D721Med (cell line): ENCODE measurements at regions not wholly inside any gene's neighbourhood (a gene's known extent, or its start where the extent isn't known, plus 50 kb on each side); places are given as distances from the start of the nearest gene placed in this dataset.

Experiments
- DNase-seq: peaks from one replicate; pipeline ENCODE4 v3.0.0; 2011; ENCODE audit warnings: low spot score; ENCODE audit not compliant: insufficient read length
- FAIRE-seq: peaks from 2 replicates; lab custom pipeline; 2011; peaks lifted over from hg19 to GRCh38; lab: Jason Lieb, UNC
- CTCF ChIP-seq: IDR thresholded peaks from 2 replicates; pipeline ENCODE4 v1.5.1; 2012; ENCODE audit warnings: mild to moderate bottlenecking, control low read depth; ENCODE audit not compliant: insufficient read depth; ENCODE audit errors: missing control alignments

DNA sequence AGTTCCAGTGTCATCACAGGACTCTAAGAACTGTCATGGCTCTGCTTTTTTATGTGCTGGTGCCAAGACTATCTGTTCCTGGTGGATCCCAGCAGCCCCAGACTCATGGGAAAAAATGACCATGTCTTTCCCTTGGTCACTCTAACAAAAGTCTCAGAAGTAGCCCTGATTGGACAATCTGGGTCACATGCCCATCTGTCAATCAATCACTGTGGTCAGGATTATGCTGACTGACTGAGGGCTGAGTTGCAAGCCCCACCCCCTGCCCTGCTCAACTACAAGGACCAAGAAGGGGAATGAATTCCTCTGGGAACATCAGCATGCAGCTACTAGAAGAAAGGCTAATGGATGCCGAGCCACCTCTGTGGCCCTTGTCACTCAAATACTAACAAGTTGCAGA lies 91.6 kb downstream of the EDN3 start:
- TF ChIP-seq CTCF: no peak
- DNase-seq (no peak), FAIRE-seq (no peak)

GRCh38 chr20:59392736-59393135 lies 92.3 kb downstream of the EDN3 start:
- TF ChIP-seq CTCF: no peak
- FAIRE-seq (no peak), DNase-seq (no peak)

- TF ChIP-seq CTCF: no peak
- FAIRE-seq (no peak), DNase-seq (no peak)
These were observed 92.7 kb downstream of the EDN3 start for GRCh38 chr20:59393142-59393541.

- DNase-seq: no peak
- no peak for TF ChIP-seq CTCF
- no peak for FAIRE-seq
These were observed 95.3 kb downstream of the EDN3 start for GRCh38 chr20:59395729-59396128.

DNA sequence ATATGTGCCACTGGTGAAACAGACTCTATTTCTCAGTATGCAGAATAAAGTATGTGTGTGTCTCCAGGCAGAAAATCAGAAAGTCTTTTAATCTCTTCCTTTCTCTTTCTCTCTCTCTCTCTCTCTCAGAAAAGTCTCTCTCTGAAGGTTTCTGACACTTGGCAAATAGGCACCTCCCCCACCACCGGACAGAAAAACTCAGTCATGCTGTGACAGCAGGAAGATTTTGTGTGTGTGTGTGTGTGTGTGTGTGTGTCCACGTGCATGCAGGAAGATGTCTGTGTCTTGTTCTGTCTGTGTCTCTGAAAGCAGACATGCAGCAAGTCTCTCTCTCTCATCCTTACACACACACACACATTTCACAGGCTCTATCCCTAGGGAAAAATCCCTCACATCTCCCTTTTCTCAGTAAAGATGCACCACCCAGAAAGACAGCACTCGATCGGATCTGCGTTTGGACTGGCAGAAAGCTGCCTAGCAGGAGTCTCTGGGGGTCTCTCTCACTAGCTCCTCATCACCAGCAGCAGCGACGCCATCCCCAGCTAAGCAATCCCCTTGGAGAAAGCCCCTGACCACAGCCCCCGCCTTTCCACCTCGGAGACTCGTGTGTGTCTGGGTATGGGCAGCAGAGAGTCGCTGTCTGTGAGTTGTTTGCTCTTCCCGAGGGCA lies 98.3 kb downstream of the EDN3 start:
- no peak for FAIRE-seq
- TF ChIP-seq CTCF: no peak
- no peak for DNase-seq

- TF ChIP-seq CTCF: no peak
- no peak for DNase-seq
- no peak for FAIRE-seq
These were observed 99.2 kb downstream of the EDN3 start for GRCh38 chr20:59399426-59400099.

- no peak for TF ChIP-seq CTCF
- FAIRE-seq (no peak), DNase-seq (no peak)
These were observed 100.3 kb downstream of the EDN3 start for GRCh38 chr20:59400708-59401107.
